ENCODE measurements at regions not wholly inside any gene's neighbourhood (a gene's known extent, or its start where the extent isn't known, plus 50 kb on each side); places are given as distances from the start of the nearest gene placed in this dataset.

DNA sequence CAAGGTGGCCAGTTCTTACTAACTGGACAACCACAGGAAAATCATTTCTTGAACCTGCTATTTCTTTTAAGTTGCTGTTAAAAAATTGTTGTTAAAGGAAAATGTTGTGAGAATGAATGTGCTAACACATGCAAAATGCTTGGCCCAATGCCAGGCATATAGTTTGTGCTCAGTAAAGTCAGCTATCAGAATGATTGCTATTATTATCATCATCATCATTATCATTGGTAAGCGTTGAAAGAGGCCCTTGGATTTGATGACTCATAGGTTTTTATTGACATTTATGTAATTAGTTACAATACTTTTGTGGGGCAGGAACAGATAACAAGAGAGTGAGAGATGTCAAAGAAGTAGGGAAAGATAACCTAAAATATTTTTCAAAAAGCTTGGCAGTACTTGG is 394.2 kb upstream of the ZEB2 start:
- TF ChIP-seq RAD21 (IDR thresholded peaks at IDR 0.05; ENCODE audit: low read depth) (no peak), SIN3A (IDR thresholded peaks at IDR 0.05; ENCODE audit: low read depth) (no peak), POLR2AphosphoS5 (IDR thresholded peaks at IDR 0.05; ENCODE audit: low read depth, low read length) (no peak), EGR1 (IDR thresholded peaks at IDR 0.05; ENCODE audit: low read depth) (no peak), EZH2 (IDR thresholded peaks at IDR 0.05) (no peak), POLR2A (IDR thresholded peaks at IDR 0.05; ENCODE audit: borderline replicate concordance, extremely low read depth, insufficient read depth, insufficient read length) (no peak), TCF7L2 (IDR thresholded peaks at IDR 0.05; ENCODE audit: borderline replicate concordance, extremely low read depth, insufficient read depth, insufficient read length) (no peak), JUND (IDR thresholded peaks at IDR 0.05) (no peak), EZH2phosphoT487 (IDR thresholded peaks at IDR 0.05; ENCODE audit: borderline replicate concordance) (no peak), CEBPB (IDR thresholded peaks at IDR 0.05; ENCODE audit: low read depth) (no peak)
- TF ChIP-seq, protein P1, sequence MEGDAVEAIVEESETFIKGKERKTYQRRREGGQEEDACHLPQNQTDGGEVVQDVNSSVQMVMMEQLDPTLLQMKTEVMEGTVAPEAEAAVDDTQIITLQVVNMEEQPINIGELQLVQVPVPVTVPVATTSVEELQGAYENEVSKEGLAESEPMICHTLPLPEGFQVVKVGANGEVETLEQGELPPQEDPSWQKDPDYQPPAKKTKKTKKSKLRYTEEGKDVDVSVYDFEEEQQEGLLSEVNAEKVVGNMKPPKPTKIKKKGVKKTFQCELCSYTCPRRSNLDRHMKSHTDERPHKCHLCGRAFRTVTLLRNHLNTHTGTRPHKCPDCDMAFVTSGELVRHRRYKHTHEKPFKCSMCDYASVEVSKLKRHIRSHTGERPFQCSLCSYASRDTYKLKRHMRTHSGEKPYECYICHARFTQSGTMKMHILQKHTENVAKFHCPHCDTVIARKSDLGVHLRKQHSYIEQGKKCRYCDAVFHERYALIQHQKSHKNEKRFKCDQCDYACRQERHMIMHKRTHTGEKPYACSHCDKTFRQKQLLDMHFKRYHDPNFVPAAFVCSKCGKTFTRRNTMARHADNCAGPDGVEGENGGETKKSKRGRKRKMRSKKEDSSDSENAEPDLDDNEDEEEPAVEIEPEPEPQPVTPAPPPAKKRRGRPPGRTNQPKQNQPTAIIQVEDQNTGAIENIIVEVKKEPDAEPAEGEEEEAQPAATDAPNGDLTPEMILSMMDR (IDR thresholded peaks at IDR 0.05 in 2 of 3, conservative IDR thresholded peaks at IDR 0.05 in 1 of 3; ENCODE audit: borderline replicate concordance in 1 of 3, insufficient read depth in 1 of 3, low read depth in 2 of 3, low read length in 2 of 3): no peak
- TF ChIP-seq, protein P2, sequence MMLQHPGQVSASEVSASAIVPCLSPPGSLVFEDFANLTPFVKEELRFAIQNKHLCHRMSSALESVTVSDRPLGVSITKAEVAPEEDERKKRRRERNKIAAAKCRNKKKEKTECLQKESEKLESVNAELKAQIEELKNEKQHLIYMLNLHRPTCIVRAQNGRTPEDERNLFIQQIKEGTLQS (IDR thresholded peaks at IDR 0.05): no peak
- TF ChIP-seq, protein P3, sequence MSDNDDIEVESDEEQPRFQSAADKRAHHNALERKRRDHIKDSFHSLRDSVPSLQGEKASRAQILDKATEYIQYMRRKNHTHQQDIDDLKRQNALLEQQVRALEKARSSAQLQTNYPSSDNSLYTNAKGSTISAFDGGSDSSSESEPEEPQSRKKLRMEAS (IDR thresholded peaks at IDR 0.05): no peak
